NCI-H526 treated with DMSO at 0.1 percent for 48 hours (cell line): ENCODE measurements at regions not wholly inside any gene's neighbourhood (a gene's known extent, or its start where the extent isn't known, plus 50 kb on each side); places are given as distances from the start of the nearest gene placed in this dataset.

Source experiments
- DNase-seq: peaks from one replicate; lab custom pipeline; 2025; lab: John Stamatoyannopoulos, UW

GRCh38 chrX:107502316-107502715 lies 52.9 kb downstream of the FRMPD3 start:
- no peak for DNase-seq

GRCh38 chrX:107504006-107504405 lies 54.6 kb downstream of the FRMPD3 start:
- DNase-seq, result no peak

- no peak for DNase-seq
Observed at GRCh38 chrX:107505223-107505622, 55.8 kb downstream of the FRMPD3 start.

GRCh38 chrX:107506596-107507031 lies 57.2 kb downstream of the FRMPD3 start:
- DNase-seq, result no peak

- no peak for DNase-seq
Observed at GRCh38 chrX:107507093-107507743, 57.8 kb downstream of the FRMPD3 start.

- DNase-seq, result no peak
Observed at GRCh38 chrX:107507744-107508117, 58.3 kb downstream of the FRMPD3 start.

- DNase-seq, result no peak
Observed at GRCh38 chrX:107508925-107509324, 59.5 kb downstream of the FRMPD3 start.

GRCh38 chrX:107514944-107515343 lies 65.5 kb downstream of the FRMPD3 start:
- no peak for DNase-seq

GRCh38 chrX:107521877-107522586 lies 72.6 kb downstream of the FRMPD3 start:
- DNase-seq, result no peak

- DNase-seq, result no peak
Observed at GRCh38 chrX:107522901-107523300, 73.4 kb downstream of the FRMPD3 start.

GRCh38 chrX:107526141-107526540 lies 76.7 kb downstream of the FRMPD3 start:
- DNase-seq, result no peak

GRCh38 chrX:107530141-107530540 lies 80.7 kb downstream of the FRMPD3 start:
- DNase-seq, result no peak

GRCh38 chrX:107537815-107538214 lies 88.4 kb downstream of the FRMPD3 start:
- DNase-seq, result peak; percentile 21

GRCh38 chrX:107541244-107541643 lies 87.1 kb upstream of the PRPS1 start:
- no peak for DNase-seq

- DNase-seq, result no peak
Observed at GRCh38 chrX:107542040-107542439, 86.3 kb upstream of the PRPS1 start.

- peak; percentile 57 for DNase-seq
Observed at GRCh38 chrX:107542500-107542899, 85.8 kb upstream of the PRPS1 start.

GRCh38 chrX:107547621-107548020 lies 80.7 kb upstream of the PRPS1 start:
- no peak for DNase-seq

- no peak for DNase-seq
Observed at GRCh38 chrX:107548775-107549174, 79.5 kb upstream of the PRPS1 start.

GRCh38 chrX:107549504-107549903 lies 78.8 kb upstream of the PRPS1 start:
- DNase-seq, result no peak

- DNase-seq, result no peak
Observed at GRCh38 chrX:107551546-107551945, 76.8 kb upstream of the PRPS1 start.

- no peak for DNase-seq
Observed at GRCh38 chrX:107552930-107553329, 75.4 kb upstream of the PRPS1 start.

GRCh38 chrX:107556967-107557366 lies 71.3 kb upstream of the PRPS1 start:
- DNase-seq, result no peak

- no peak for DNase-seq
Observed at GRCh38 chrX:107559506-107559905, 68.8 kb upstream of the PRPS1 start.

GRCh38 chrX:107560041-107560440 lies 68.3 kb upstream of the PRPS1 start:
- DNase-seq, result no peak
